ENCODE measurements at regions not wholly inside any gene's neighbourhood (a gene's known extent, or its start where the extent isn't known, plus 50 kb on each side); places are given as distances from the start of the nearest gene placed in this dataset.

DNA sequence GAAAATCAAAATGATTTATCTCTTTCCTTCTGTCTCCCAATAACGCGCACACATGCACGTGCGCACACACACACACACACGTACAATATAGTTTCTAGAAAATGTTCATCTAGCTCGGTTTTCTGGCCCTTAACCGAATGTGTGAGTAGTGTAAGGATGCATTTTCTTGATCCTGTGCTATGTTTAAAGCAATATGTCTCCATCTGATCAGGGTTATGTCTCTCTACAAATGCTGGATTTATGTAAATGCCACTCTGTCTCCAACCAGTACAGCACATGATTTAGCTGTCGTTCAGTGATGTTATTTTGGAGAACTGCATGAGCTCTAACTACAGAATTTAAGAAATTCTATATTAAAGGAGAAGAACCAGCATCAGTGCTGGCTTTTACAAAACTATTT lies 198.0 kb downstream of the TJP1 start:
- no peak overlapping the region for H3K4me3 ChIP-seq (ENCODE audit: low read depth in 1 of 2, low read length in 1 of 2)
- H3K9me3 ChIP-seq = no peaks in the 10 kb centered on the region
- no peaks in the 10 kb centered on the region for H3K36me3 ChIP-seq
- no peak overlapping the region for H3K27ac ChIP-seq
- TF ChIP-seq, protein P1, sequence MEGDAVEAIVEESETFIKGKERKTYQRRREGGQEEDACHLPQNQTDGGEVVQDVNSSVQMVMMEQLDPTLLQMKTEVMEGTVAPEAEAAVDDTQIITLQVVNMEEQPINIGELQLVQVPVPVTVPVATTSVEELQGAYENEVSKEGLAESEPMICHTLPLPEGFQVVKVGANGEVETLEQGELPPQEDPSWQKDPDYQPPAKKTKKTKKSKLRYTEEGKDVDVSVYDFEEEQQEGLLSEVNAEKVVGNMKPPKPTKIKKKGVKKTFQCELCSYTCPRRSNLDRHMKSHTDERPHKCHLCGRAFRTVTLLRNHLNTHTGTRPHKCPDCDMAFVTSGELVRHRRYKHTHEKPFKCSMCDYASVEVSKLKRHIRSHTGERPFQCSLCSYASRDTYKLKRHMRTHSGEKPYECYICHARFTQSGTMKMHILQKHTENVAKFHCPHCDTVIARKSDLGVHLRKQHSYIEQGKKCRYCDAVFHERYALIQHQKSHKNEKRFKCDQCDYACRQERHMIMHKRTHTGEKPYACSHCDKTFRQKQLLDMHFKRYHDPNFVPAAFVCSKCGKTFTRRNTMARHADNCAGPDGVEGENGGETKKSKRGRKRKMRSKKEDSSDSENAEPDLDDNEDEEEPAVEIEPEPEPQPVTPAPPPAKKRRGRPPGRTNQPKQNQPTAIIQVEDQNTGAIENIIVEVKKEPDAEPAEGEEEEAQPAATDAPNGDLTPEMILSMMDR (IDR thresholded peaks at IDR 0.05) = no peak
- H3K27me3 ChIP-seq = no peaks in the 10 kb centered on the region
- no peaks in the 10 kb centered on the region for H3K4me1 ChIP-seq (ENCODE audit: control insufficient read depth in 1 of 2, insufficient read depth in 1 of 2, low read depth in 1 of 2, low read length in 1 of 2)

- Histone ChIP-seq H3K36me3 (no peaks in the 10 kb centered on the region), H3K4me3 (ENCODE audit: low read depth in 1 of 2, low read length in 1 of 2) (no peak overlapping the region), H3K27me3 (no peaks in the 10 kb centered on the region), H3K27ac (no peak overlapping the region), H3K9me3 (no peaks in the 10 kb centered on the region), H3K4me1 (ENCODE audit: control insufficient read depth in 1 of 2, insufficient read depth in 1 of 2, low read depth in 1 of 2, low read length in 1 of 2) (no peaks in the 10 kb centered on the region)
- TF ChIP-seq, protein P1 (IDR thresholded peaks at IDR 0.05) = no peak
Measured at GRCh38 chr15:29623116-29623639, 199.1 kb downstream of the TJP1 start.

DNA sequence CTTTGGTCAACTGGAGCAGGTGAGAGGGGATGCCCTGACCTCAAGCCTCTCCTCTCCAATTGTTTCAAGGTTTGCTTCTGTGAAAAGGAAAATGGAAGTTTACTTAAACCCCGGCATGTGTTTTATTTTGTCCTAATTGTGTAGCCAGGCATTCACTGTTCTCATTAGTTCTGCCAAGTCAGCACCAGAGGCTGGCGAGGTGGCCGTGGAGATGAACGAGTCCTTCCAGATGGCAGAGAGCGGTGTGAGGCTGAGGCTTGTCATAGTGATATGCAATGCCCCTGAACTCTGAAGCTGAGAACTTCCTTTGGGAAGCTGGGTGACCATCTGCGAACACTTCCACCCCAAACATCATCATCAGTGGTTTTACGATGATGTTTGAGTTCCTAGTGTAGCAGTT lies 199.6 kb downstream of the TJP1 start:
- H3K9me3 ChIP-seq = no peaks in the 10 kb centered on the region
- TF ChIP-seq, protein P1 (IDR thresholded peaks at IDR 0.05) = no peak

DNA sequence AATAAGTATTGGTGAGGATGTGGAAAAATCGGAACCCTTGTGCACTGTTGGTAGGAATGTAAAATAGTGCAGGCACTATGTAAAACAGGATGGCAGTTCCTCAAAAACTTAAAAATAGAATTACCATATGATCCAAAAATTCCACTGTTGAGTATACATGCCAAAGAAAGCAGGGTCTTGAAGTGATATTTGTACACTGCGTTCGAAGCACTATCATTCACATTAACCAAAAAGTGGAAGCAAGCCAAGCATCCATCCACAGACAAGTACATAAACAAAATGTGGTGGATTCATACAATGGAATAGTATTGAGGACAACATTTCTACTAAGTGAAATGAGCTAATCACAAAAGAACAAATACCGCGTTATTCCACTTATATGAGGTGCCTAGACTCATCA lies 200.7 kb downstream of the TJP1 start:
- TF ChIP-seq, protein P1 (IDR thresholded peaks at IDR 0.05) = no peak
- no peaks in the 10 kb centered on the region for H3K9me3 ChIP-seq
- H3K27me3 ChIP-seq = no peaks in the 10 kb centered on the region
- no peaks in the 10 kb centered on the region for H3K4me1 ChIP-seq (ENCODE audit: control insufficient read depth in 1 of 2, insufficient read depth in 1 of 2, low read depth in 1 of 2, low read length in 1 of 2)
- H3K4me3 ChIP-seq (ENCODE audit: low read depth in 1 of 2, low read length in 1 of 2) = no peak overlapping the region
- no peak overlapping the region for H3K27ac ChIP-seq
- no peaks in the 10 kb centered on the region for H3K36me3 ChIP-seq

More for the DNA sequence above, 199.6 kb downstream of the TJP1 start:
- Histone ChIP-seq H3K27me3 (no peaks in the 10 kb centered on the region), H3K27ac (no peak overlapping the region), H3K36me3 (no peaks in the 10 kb centered on the region), H3K4me3 (ENCODE audit: low read depth in 1 of 2, low read length in 1 of 2) (no peak overlapping the region), H3K4me1 (ENCODE audit: control insufficient read depth in 1 of 2, insufficient read depth in 1 of 2, low read depth in 1 of 2, low read length in 1 of 2) (no peaks in the 10 kb centered on the region)

- H3K4me1 ChIP-seq (ENCODE audit: control insufficient read depth in 1 of 2, insufficient read depth in 1 of 2, low read depth in 1 of 2, low read length in 1 of 2) = no peaks in the 10 kb centered on the region
- H3K27me3 ChIP-seq = no peaks in the 10 kb centered on the region
- no peak overlapping the region for H3K4me3 ChIP-seq (ENCODE audit: low read depth in 1 of 2, low read length in 1 of 2)
- TF ChIP-seq, protein P1 (IDR thresholded peaks at IDR 0.05) = no peak
- no peak overlapping the region for H3K27ac ChIP-seq
- no peaks in the 10 kb centered on the region for H3K9me3 ChIP-seq
- H3K36me3 ChIP-seq = no peaks in the 10 kb centered on the region
Measured at GRCh38 chr15:29618586-29618985, 203.7 kb downstream of the TJP1 start.

DNA sequence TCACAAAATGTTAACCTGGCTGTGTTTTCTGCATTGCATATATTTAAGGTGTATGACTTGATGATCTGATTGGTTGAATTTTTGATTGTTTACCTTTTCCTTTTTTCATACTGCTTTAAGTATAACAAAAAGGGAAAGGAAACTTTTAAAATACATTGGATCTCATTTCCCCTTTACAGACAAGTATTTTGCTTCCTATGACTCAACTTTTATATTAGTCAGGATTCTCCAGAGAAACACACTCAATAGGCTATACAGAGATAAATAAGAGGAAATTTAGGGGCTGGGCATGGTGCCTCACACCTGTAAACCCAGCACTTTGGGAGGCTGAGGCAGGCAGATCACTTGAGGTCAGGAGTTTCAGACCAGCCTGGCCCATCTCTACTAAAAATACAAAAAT lies 205.8 kb downstream of the TJP1 start:
- TF ChIP-seq, protein P1 (IDR thresholded peaks at IDR 0.05) = no peak
- Histone ChIP-seq H3K4me1 (ENCODE audit: control insufficient read depth in 1 of 2, insufficient read depth in 1 of 2, low read depth in 1 of 2, low read length in 1 of 2) (no peaks in the 10 kb centered on the region), H3K27ac (no peak overlapping the region), H3K9me3 (no peaks in the 10 kb centered on the region), H3K27me3 (no peaks in the 10 kb centered on the region), H3K4me3 (ENCODE audit: low read depth in 1 of 2, low read length in 1 of 2) (no peak overlapping the region), H3K36me3 (no peaks in the 10 kb centered on the region)

Data from neutrophil (primary cell).